GM23338 (cell line): ENCODE measurements at regions not wholly inside any gene's neighbourhood (a gene's known extent, or its start where the extent isn't known, plus 50 kb on each side); places are given as distances from the start of the nearest gene placed in this dataset.

Experiments used
- ATAC-seq: fragments of 200-7000 bp; cut with Tn5 transposase; 3 replicates; pipeline ENCODE4 v1.9.1; 2020
- DNase-seq: peaks from one replicate; pipeline ENCODE4 v3.0.0-alpha.2; 2015; ENCODE audit warnings: low spot score
- H2AFZ ChIP-seq: fragments of 200-600 bp; sonication (generic); 2 replicates; pipeline ENCODE4 v1.8.0; 2016; ENCODE audit warnings: antibody characterized with exemption, mild to moderate bottlenecking, moderate library complexity
- H3F3A ChIP-seq: fragments of 200-600 bp; sonication (generic); replicated peaks from 2 replicates; pipeline ENCODE4 v1.8.0; 2017; ENCODE audit warnings: antibody characterized with exemption, mixed run types, low read depth
- H3K27ac ChIP-seq: fragments of 200-600 bp; sonication (generic); 2 replicates; pipeline ENCODE4 v1.6.1; 2016; ENCODE audit warnings: low read depth
- H3K27me3 ChIP-seq: fragments of 200-600 bp; sonication (generic); 2 replicates; pipeline ENCODE4 v1.8.0; 2016; ENCODE audit warnings: mild to moderate bottlenecking, mixed run types, moderate library complexity; ENCODE audit not compliant: insufficient read depth
- H3K36me3 ChIP-seq: fragments of 200-600 bp; sonication (generic); 2 replicates; pipeline ENCODE4 v1.8.0; 2016; ENCODE audit warnings: mild to moderate bottlenecking; ENCODE audit not compliant: insufficient read depth
- H3K4me1 ChIP-seq: fragments of 200-600 bp; sonication (generic); 2 replicates; pipeline ENCODE4 v1.8.0; 2016; ENCODE audit warnings: mild to moderate bottlenecking, moderate library complexity; ENCODE audit not compliant: insufficient read depth
- H3K4me2 ChIP-seq: fragments of 200-600 bp; sonication (generic); 2 replicates; pipeline ENCODE4 v1.7.1; 2017; ENCODE audit warnings: mixed run types
- H3K4me3 ChIP-seq: fragments of 200-600 bp; sonication (generic); 2 replicates; pipeline ENCODE4 v1.6.1; 2016; ENCODE audit warnings: mixed run types
- H3K79me2 ChIP-seq: fragments of 200-600 bp; sonication (generic); replicated peaks from 2 replicates; pipeline ENCODE4 v1.8.0; 2017; ENCODE audit warnings: mild to moderate bottlenecking; ENCODE audit not compliant: insufficient read depth
- H3K9me2 ChIP-seq: fragments of 200-600 bp; sonication (generic); 2 replicates; pipeline ENCODE4 v1.8.0; 2017; ENCODE audit not compliant: insufficient read depth
- H4K20me1 ChIP-seq: fragments of 200-600 bp; sonication (generic); replicated peaks from 2 replicates; pipeline ENCODE4 v1.8.0; 2017; ENCODE audit warnings: mild to moderate bottlenecking; ENCODE audit not compliant: insufficient read depth
- H3K27ac Mint-ChIP-seq: 2 replicates; pipeline ENCODE4 v1.8.0; 2020; ENCODE audit warnings: inconsistent platforms, mild to moderate bottlenecking, moderate library complexity, mixed read lengths
- H3K27me3 Mint-ChIP-seq: 3 replicates; pipeline ENCODE4 v1.8.0; 2022; ENCODE audit warnings: low read depth, mild to moderate bottlenecking, moderate library complexity, mixed read lengths, inconsistent platforms; ENCODE audit not compliant: insufficient read depth, poor library complexity
- H3K36me3 Mint-ChIP-seq: 3 replicates; pipeline ENCODE4 v1.8.0; 2021; ENCODE audit warnings: low read depth, mild to moderate bottlenecking, inconsistent platforms, moderate library complexity, mixed read lengths
- H3K4me1 Mint-ChIP-seq: 3 replicates; pipeline ENCODE4 v1.8.0; 2020; ENCODE audit warnings: mild to moderate bottlenecking, inconsistent platforms, mixed read lengths
- H3K4me3 Mint-ChIP-seq: 3 replicates; pipeline ENCODE4 v1.8.0; 2021; ENCODE audit warnings: moderate library complexity, mild to moderate bottlenecking, inconsistent platforms, mixed read lengths
- H3K9me3 Mint-ChIP-seq: 3 replicates; pipeline ENCODE4 v1.8.0; 2020; ENCODE audit warnings: moderate library complexity, mild to moderate bottlenecking, inconsistent platforms, mixed read lengths
- JUNB ChIP-seq: IDR thresholded peaks from one replicate; pipeline ENCODE4 v1.6.1; 2016; ENCODE audit warnings: antibody characterized with exemption; ENCODE audit not compliant: unreplicated experiment
- NANOG ChIP-seq: IDR thresholded peaks from 2 replicates; pipeline ENCODE4 v1.6.1; 2016; ENCODE audit warnings: antibody characterized with exemption, borderline replicate concordance
- POLR2AphosphoS5 ChIP-seq: IDR thresholded peaks from 2 replicates; pipeline ENCODE4 v1.6.1; 2016; ENCODE audit warnings: antibody characterized with exemption, low read depth
- STAT1 ChIP-seq: IDR thresholded peaks from one replicate; pipeline ENCODE4 v1.6.1; 2016; ENCODE audit warnings: antibody characterized with exemption; ENCODE audit not compliant: unreplicated experiment
- ZNF114 ChIP-seq: fragments of 250-450 bp; sonication (Bioruptor Pico); IDR thresholded peaks from 2 replicates; pipeline ENCODE4 v1.5.0; 2020; ENCODE audit warnings: mild to moderate bottlenecking, moderate library complexity
- ZNF331 ChIP-seq: fragments of 250-450 bp; sonication (Bioruptor Pico); IDR thresholded peaks from 2 replicates; pipeline ENCODE4 v1.5.0; 2020; ENCODE audit warnings: low read depth, mild to moderate bottlenecking, moderate library complexity
- TF ChIP-seq, protein P1 (sequence below): IDR thresholded peaks from one replicate; pipeline ENCODE4 v1.6.1; 2018; ENCODE audit warnings: antibody characterized with exemption; ENCODE audit not compliant: unreplicated experiment
- TF ChIP-seq, protein P2 (sequence below): IDR thresholded peaks from 2 replicates; pipeline ENCODE4 v1.6.1; 2016; ENCODE audit warnings: antibody characterized with exemption

DNA sequence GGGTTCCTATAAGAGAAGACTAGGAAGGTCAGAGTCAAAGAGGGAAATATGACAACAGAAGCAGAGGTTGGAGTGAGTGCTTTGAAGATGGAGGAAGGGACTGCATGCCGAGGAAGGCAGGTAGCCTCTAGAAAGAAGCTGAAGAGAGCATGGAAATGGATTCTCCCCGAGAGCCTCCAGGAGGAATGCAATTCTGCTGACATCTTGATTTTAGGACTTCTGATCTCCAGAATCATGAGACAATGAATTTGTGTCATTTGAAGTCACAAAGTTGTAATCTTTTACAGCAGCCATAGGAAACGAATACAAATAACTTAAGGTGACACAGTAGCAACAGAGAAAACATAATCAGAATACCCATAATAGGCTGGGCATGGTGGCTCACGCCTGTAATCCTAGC, 69.2 kb upstream of the UBAC2 start:
- H3K79me2 ChIP-seq = no peaks in the 10 kb centered on the region
- ATAC-seq (no peak), DNase-seq (no peak)
- no peaks in the 10 kb centered on the region for H3K4me1 ChIP-seq
- no peaks in the 10 kb centered on the region for H3F3A ChIP-seq
- H3K9me3 Mint-ChIP-seq = no peaks in the 10 kb centered on the region
- TF ChIP-seq STAT1 (no peak), NANOG (no peak), ZNF114 (CRISPR knock-in tag) (no peak), JUNB (no peak)
- TF ChIP-seq, protein P1, sequence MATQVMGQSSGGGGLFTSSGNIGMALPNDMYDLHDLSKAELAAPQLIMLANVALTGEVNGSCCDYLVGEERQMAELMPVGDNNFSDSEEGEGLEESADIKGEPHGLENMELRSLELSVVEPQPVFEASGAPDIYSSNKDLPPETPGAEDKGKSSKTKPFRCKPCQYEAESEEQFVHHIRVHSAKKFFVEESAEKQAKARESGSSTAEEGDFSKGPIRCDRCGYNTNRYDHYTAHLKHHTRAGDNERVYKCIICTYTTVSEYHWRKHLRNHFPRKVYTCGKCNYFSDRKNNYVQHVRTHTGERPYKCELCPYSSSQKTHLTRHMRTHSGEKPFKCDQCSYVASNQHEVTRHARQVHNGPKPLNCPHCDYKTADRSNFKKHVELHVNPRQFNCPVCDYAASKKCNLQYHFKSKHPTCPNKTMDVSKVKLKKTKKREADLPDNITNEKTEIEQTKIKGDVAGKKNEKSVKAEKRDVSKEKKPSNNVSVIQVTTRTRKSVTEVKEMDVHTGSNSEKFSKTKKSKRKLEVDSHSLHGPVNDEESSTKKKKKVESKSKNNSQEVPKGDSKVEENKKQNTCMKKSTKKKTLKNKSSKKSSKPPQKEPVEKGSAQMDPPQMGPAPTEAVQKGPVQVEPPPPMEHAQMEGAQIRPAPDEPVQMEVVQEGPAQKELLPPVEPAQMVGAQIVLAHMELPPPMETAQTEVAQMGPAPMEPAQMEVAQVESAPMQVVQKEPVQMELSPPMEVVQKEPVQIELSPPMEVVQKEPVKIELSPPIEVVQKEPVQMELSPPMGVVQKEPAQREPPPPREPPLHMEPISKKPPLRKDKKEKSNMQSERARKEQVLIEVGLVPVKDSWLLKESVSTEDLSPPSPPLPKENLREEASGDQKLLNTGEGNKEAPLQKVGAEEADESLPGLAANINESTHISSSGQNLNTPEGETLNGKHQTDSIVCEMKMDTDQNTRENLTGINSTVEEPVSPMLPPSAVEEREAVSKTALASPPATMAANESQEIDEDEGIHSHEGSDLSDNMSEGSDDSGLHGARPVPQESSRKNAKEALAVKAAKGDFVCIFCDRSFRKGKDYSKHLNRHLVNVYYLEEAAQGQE = no peak
- TF ChIP-seq, protein P2, sequence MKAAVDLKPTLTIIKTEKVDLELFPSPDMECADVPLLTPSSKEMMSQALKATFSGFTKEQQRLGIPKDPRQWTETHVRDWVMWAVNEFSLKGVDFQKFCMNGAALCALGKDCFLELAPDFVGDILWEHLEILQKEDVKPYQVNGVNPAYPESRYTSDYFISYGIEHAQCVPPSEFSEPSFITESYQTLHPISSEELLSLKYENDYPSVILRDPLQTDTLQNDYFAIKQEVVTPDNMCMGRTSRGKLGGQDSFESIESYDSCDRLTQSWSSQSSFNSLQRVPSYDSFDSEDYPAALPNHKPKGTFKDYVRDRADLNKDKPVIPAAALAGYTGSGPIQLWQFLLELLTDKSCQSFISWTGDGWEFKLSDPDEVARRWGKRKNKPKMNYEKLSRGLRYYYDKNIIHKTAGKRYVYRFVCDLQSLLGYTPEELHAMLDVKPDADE = no peak
- H3K4me3 Mint-ChIP-seq = no peak overlapping the region
- H3K27me3 Mint-ChIP-seq = no peaks in the 10 kb centered on the region
- H3K27ac ChIP-seq = no peak overlapping the region
- H3K4me1 Mint-ChIP-seq = peaks cover 8% of the 10 kb centered on the region
- H4K20me1 ChIP-seq = no peaks in the 10 kb centered on the region
- 0 out of 2 replicates have a peak, but pooled peaks cover 4% of the 10 kb centered on the region for H3K9me2 ChIP-seq
- H2AFZ ChIP-seq = no peak overlapping the region
- H3K36me3 Mint-ChIP-seq = no peaks in the 10 kb centered on the region; the same call in 2 of the 3 replicates
- H3K4me3 ChIP-seq = no peak overlapping the region
- no peaks in the 10 kb centered on the region for H3K27me3 ChIP-seq
- no peak overlapping the region for H3K27ac Mint-ChIP-seq
- H3K4me2 ChIP-seq = no peak overlapping the region
- no peaks in the 10 kb centered on the region for H3K36me3 ChIP-seq

DNA sequence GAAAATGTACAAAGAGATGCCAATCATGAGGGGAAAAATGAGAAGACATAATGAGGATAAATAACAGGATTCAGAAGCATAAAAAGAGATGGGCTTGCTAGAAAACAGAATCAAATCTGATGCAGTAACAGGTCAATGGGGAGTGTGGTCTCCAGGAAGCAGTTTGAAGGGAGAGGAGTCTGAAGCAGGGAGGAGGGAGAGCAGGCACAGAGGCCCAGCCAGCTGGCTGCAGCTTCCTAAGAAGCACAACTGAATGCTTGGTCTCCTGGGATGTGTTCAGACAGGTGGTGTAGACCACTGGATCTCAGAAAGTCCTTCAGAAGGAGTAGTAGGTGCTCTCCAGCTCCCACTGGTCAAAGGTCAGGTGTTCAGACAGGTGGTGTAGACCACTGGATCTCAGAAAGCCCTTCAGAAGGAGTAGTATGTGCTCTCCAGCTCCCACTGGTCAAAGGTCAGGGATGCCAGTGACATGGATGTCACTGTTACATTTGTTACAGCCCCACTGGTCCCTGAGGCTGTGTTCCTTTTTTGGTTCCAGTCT, 68.3 kb upstream of the UBAC2 start:
- H3K4me3 ChIP-seq = no peak overlapping the region
- Mint-ChIP-seq H3K27ac (no peak overlapping the region), H3K36me3 (no peaks in the 10 kb centered on the region; the same call in 2 of the 3 replicates), H3K9me3 (no peaks in the 10 kb centered on the region), H3K27me3 (no peaks in the 10 kb centered on the region), H3K4me1 (peaks cover 10% of the 10 kb centered on the region), H3K4me3 (no peak overlapping the region)
- H4K20me1 ChIP-seq = no peaks in the 10 kb centered on the region
- H3K36me3 ChIP-seq = no peaks in the 10 kb centered on the region
- ATAC-seq = no peak
- H3K27me3 ChIP-seq = no peaks in the 10 kb centered on the region
- H3K79me2 ChIP-seq = no peaks in the 10 kb centered on the region
- DNase-seq = no peak
- no peak overlapping the region for H3K4me2 ChIP-seq
- no peaks in the 10 kb centered on the region for H3K4me1 ChIP-seq
- H2AFZ ChIP-seq = no peak overlapping the region
- H3K9me2 ChIP-seq = 0 out of 2 replicates have a peak, but pooled peaks cover 4% of the 10 kb centered on the region
- no peaks in the 10 kb centered on the region for H3F3A ChIP-seq
- H3K27ac ChIP-seq = no peak overlapping the region
- TF ChIP-seq STAT1 (no peak), POLR2AphosphoS5 (no peak), ZNF331 (CRISPR knock-in tag) (no peak)
- TF ChIP-seq, protein P1 = no peak
